ENCODE measurements at regions not wholly inside any gene's neighbourhood (a gene's known extent, or its start where the extent isn't known, plus 50 kb on each side); places are given as distances from the start of the nearest gene placed in this dataset.

DNA sequence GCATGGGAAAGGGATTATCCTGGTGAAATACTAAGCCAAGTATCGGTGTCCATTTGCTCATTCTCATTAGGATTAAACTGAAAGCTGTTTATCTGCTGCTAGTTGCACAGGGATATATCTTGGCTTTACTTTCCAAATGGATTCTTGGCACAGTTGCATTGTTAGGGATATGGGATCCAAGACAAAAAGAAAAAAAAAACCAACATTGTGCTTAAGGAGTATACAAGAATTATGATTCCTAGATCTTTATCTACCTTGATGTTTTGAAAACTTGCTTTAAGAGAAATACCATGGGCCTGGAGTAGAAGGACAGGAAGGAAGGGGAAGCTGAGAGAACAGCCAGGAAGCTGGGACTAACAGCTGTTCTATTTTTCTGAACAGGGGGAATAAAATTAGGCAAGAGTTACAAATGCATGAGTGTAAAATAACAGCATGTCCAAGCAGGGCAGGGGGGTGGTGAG is 107.6 kb downstream of the ATXN3L start:
- TF ChIP-seq TAF1 (IDR thresholded peaks at IDR 0.05; ENCODE audit: borderline replicate concordance, low read depth, low read length): no peak
- TF ChIP-seq, protein P1, sequence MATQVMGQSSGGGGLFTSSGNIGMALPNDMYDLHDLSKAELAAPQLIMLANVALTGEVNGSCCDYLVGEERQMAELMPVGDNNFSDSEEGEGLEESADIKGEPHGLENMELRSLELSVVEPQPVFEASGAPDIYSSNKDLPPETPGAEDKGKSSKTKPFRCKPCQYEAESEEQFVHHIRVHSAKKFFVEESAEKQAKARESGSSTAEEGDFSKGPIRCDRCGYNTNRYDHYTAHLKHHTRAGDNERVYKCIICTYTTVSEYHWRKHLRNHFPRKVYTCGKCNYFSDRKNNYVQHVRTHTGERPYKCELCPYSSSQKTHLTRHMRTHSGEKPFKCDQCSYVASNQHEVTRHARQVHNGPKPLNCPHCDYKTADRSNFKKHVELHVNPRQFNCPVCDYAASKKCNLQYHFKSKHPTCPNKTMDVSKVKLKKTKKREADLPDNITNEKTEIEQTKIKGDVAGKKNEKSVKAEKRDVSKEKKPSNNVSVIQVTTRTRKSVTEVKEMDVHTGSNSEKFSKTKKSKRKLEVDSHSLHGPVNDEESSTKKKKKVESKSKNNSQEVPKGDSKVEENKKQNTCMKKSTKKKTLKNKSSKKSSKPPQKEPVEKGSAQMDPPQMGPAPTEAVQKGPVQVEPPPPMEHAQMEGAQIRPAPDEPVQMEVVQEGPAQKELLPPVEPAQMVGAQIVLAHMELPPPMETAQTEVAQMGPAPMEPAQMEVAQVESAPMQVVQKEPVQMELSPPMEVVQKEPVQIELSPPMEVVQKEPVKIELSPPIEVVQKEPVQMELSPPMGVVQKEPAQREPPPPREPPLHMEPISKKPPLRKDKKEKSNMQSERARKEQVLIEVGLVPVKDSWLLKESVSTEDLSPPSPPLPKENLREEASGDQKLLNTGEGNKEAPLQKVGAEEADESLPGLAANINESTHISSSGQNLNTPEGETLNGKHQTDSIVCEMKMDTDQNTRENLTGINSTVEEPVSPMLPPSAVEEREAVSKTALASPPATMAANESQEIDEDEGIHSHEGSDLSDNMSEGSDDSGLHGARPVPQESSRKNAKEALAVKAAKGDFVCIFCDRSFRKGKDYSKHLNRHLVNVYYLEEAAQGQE (IDR thresholded peaks at IDR 0.05; ENCODE audit: low read depth, low read length): no peak
- TF ChIP-seq, protein P2, sequence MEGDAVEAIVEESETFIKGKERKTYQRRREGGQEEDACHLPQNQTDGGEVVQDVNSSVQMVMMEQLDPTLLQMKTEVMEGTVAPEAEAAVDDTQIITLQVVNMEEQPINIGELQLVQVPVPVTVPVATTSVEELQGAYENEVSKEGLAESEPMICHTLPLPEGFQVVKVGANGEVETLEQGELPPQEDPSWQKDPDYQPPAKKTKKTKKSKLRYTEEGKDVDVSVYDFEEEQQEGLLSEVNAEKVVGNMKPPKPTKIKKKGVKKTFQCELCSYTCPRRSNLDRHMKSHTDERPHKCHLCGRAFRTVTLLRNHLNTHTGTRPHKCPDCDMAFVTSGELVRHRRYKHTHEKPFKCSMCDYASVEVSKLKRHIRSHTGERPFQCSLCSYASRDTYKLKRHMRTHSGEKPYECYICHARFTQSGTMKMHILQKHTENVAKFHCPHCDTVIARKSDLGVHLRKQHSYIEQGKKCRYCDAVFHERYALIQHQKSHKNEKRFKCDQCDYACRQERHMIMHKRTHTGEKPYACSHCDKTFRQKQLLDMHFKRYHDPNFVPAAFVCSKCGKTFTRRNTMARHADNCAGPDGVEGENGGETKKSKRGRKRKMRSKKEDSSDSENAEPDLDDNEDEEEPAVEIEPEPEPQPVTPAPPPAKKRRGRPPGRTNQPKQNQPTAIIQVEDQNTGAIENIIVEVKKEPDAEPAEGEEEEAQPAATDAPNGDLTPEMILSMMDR (IDR thresholded peaks at IDR 0.05): no peak
- no peak for TF ChIP-seq EZH2phosphoT487 (IDR thresholded peaks at IDR 0.05; ENCODE audit: borderline replicate concordance, low read depth)
- TF ChIP-seq RFX5 (IDR thresholded peaks at IDR 0.05; ENCODE audit: low read length): no peak
- TF ChIP-seq GABPA (IDR thresholded peaks at IDR 0.05; ENCODE audit: low read depth): peak; percentile 16; the same call in 1 of the 2 replicates
- peak in 1 of 2 experiments; percentile 85; a peak in 2 of 4 replicates for TF ChIP-seq EP300 (IDR thresholded peaks at IDR 0.05; ENCODE audit: borderline replicate concordance in 1 of 2, low read depth in 1 of 2, low read length in 1 of 2)
- no peak; the same call in 1 of the 2 replicates for TF ChIP-seq POLR2AphosphoS5 (IDR thresholded peaks at IDR 0.05; ENCODE audit: low read depth, low read length)
